GM23338 (cell line): ENCODE measurements at regions not wholly inside any gene's neighbourhood (a gene's known extent, or its start where the extent isn't known, plus 50 kb on each side); places are given as distances from the start of the nearest gene placed in this dataset.

Source experiments
- ATAC-seq: fragments of 200-7000 bp; cut with Tn5 transposase; 3 replicates; pipeline ENCODE4 v1.9.1; 2020
- DNase-seq: peaks from one replicate; pipeline ENCODE4 v3.0.0-alpha.2; 2015; ENCODE audit warnings: low spot score
- H2AFZ ChIP-seq: fragments of 200-600 bp; sonication (generic); 2 replicates; pipeline ENCODE4 v1.8.0; 2016; ENCODE audit warnings: antibody characterized with exemption, mild to moderate bottlenecking, moderate library complexity
- H3F3A ChIP-seq: fragments of 200-600 bp; sonication (generic); replicated peaks from 2 replicates; pipeline ENCODE4 v1.8.0; 2017; ENCODE audit warnings: antibody characterized with exemption, mixed run types, low read depth
- H3K27ac ChIP-seq: fragments of 200-600 bp; sonication (generic); 2 replicates; pipeline ENCODE4 v1.6.1; 2016; ENCODE audit warnings: low read depth
- H3K27me3 ChIP-seq: fragments of 200-600 bp; sonication (generic); 2 replicates; pipeline ENCODE4 v1.8.0; 2016; ENCODE audit warnings: mild to moderate bottlenecking, mixed run types, moderate library complexity; ENCODE audit not compliant: insufficient read depth
- H3K36me3 ChIP-seq: fragments of 200-600 bp; sonication (generic); 2 replicates; pipeline ENCODE4 v1.8.0; 2016; ENCODE audit warnings: mild to moderate bottlenecking; ENCODE audit not compliant: insufficient read depth
- H3K4me1 ChIP-seq: fragments of 200-600 bp; sonication (generic); 2 replicates; pipeline ENCODE4 v1.8.0; 2016; ENCODE audit warnings: mild to moderate bottlenecking, moderate library complexity; ENCODE audit not compliant: insufficient read depth
- H3K4me2 ChIP-seq: fragments of 200-600 bp; sonication (generic); 2 replicates; pipeline ENCODE4 v1.7.1; 2017; ENCODE audit warnings: mixed run types
- H3K4me3 ChIP-seq: fragments of 200-600 bp; sonication (generic); 2 replicates; pipeline ENCODE4 v1.6.1; 2016; ENCODE audit warnings: mixed run types
- H3K79me2 ChIP-seq: fragments of 200-600 bp; sonication (generic); replicated peaks from 2 replicates; pipeline ENCODE4 v1.8.0; 2017; ENCODE audit warnings: mild to moderate bottlenecking; ENCODE audit not compliant: insufficient read depth
- H3K9me2 ChIP-seq: fragments of 200-600 bp; sonication (generic); 2 replicates; pipeline ENCODE4 v1.8.0; 2017; ENCODE audit not compliant: insufficient read depth
- H4K20me1 ChIP-seq: fragments of 200-600 bp; sonication (generic); replicated peaks from 2 replicates; pipeline ENCODE4 v1.8.0; 2017; ENCODE audit warnings: mild to moderate bottlenecking; ENCODE audit not compliant: insufficient read depth
- H3K27ac Mint-ChIP-seq: 2 replicates; pipeline ENCODE4 v1.8.0; 2020; ENCODE audit warnings: inconsistent platforms, mild to moderate bottlenecking, moderate library complexity, mixed read lengths
- H3K27me3 Mint-ChIP-seq: 3 replicates; pipeline ENCODE4 v1.8.0; 2022; ENCODE audit warnings: low read depth, mild to moderate bottlenecking, moderate library complexity, mixed read lengths, inconsistent platforms; ENCODE audit not compliant: insufficient read depth, poor library complexity
- H3K36me3 Mint-ChIP-seq: 3 replicates; pipeline ENCODE4 v1.8.0; 2021; ENCODE audit warnings: low read depth, mild to moderate bottlenecking, inconsistent platforms, moderate library complexity, mixed read lengths
- H3K4me1 Mint-ChIP-seq: 3 replicates; pipeline ENCODE4 v1.8.0; 2020; ENCODE audit warnings: mild to moderate bottlenecking, inconsistent platforms, mixed read lengths
- H3K4me3 Mint-ChIP-seq: 3 replicates; pipeline ENCODE4 v1.8.0; 2021; ENCODE audit warnings: moderate library complexity, mild to moderate bottlenecking, inconsistent platforms, mixed read lengths
- H3K9me3 Mint-ChIP-seq: 3 replicates; pipeline ENCODE4 v1.8.0; 2020; ENCODE audit warnings: moderate library complexity, mild to moderate bottlenecking, inconsistent platforms, mixed read lengths
- CREB1 ChIP-seq: fragments of 250-450 bp; sonication (Bioruptor Pico); IDR thresholded peaks from 2 replicates; pipeline ENCODE4 v1.5.0; 2020; ENCODE audit warnings: low read depth, mild to moderate bottlenecking, moderate library complexity
- CTCF ChIP-seq, 2 experiments: fragments of 200-600 bp in 1 of 2; sonication (generic) in 1 of 2; conservative IDR thresholded peaks; 2 replicates each; pipeline versions ENCODE4 v1.5.1 to v1.6.1; 2016 to 2017; ENCODE audit warnings: antibody characterized with exemption in 2 of 2, low read depth in 2 of 2, mild to moderate bottlenecking in 2 of 2, moderate library complexity in 1 of 2
- EZH2 ChIP-seq: fragments of 200-600 bp; sonication (generic); IDR thresholded peaks from one replicate; pipeline ENCODE4 v1.8.0; 2017; ENCODE audit warnings: antibody characterized with exemption, mild to moderate bottlenecking, low read depth; ENCODE audit not compliant: unreplicated experiment
- EZH2phosphoT487 ChIP-seq: fragments of 200-600 bp; sonication (generic); IDR thresholded peaks from one replicate; pipeline ENCODE4 v1.8.1; 2018; ENCODE audit warnings: antibody characterized with exemption; ENCODE audit not compliant: unreplicated experiment
- JUNB ChIP-seq: IDR thresholded peaks from one replicate; pipeline ENCODE4 v1.6.1; 2016; ENCODE audit warnings: antibody characterized with exemption; ENCODE audit not compliant: unreplicated experiment
- NANOG ChIP-seq: IDR thresholded peaks from 2 replicates; pipeline ENCODE4 v1.6.1; 2016; ENCODE audit warnings: antibody characterized with exemption, borderline replicate concordance
- POLR2AphosphoS5 ChIP-seq: IDR thresholded peaks from 2 replicates; pipeline ENCODE4 v1.6.1; 2016; ENCODE audit warnings: antibody characterized with exemption, low read depth
- STAT1 ChIP-seq: IDR thresholded peaks from one replicate; pipeline ENCODE4 v1.6.1; 2016; ENCODE audit warnings: antibody characterized with exemption; ENCODE audit not compliant: unreplicated experiment
- ZNF114 ChIP-seq: fragments of 250-450 bp; sonication (Bioruptor Pico); IDR thresholded peaks from 2 replicates; pipeline ENCODE4 v1.5.0; 2020; ENCODE audit warnings: mild to moderate bottlenecking, moderate library complexity
- ZNF331 ChIP-seq: fragments of 250-450 bp; sonication (Bioruptor Pico); IDR thresholded peaks from 2 replicates; pipeline ENCODE4 v1.5.0; 2020; ENCODE audit warnings: low read depth, mild to moderate bottlenecking, moderate library complexity
- TF ChIP-seq, protein P1 (sequence below): IDR thresholded peaks from one replicate; pipeline ENCODE4 v1.6.1; 2018; ENCODE audit warnings: antibody characterized with exemption; ENCODE audit not compliant: unreplicated experiment
- TF ChIP-seq, protein P2 (sequence below): IDR thresholded peaks from 2 replicates; pipeline ENCODE4 v1.6.1; 2016; ENCODE audit warnings: antibody characterized with exemption
- TF ChIP-seq, protein P3 (sequence below): fragments of 250-450 bp; sonication (Bioruptor Pico); IDR thresholded peaks from 2 replicates; pipeline ENCODE4 v1.5.0; 2020; ENCODE audit warnings: mild to moderate bottlenecking, moderate library complexity

- H2AFZ ChIP-seq: no peak overlapping the region
- H3K27ac Mint-ChIP-seq: no peak overlapping the region
Measured at GRCh38 chr1:235045034-235045690, 83.5 kb downstream of the TOMM20 start.

More at GRCh38 chr1:235045034-235045690, 83.5 kb downstream of the TOMM20 start:
- no peak for TF ChIP-seq POLR2AphosphoS5
- TF ChIP-seq JUNB: no peak
- TF ChIP-seq ZNF114 (CRISPR knock-in tag): no peak
- TF ChIP-seq, protein P1, sequence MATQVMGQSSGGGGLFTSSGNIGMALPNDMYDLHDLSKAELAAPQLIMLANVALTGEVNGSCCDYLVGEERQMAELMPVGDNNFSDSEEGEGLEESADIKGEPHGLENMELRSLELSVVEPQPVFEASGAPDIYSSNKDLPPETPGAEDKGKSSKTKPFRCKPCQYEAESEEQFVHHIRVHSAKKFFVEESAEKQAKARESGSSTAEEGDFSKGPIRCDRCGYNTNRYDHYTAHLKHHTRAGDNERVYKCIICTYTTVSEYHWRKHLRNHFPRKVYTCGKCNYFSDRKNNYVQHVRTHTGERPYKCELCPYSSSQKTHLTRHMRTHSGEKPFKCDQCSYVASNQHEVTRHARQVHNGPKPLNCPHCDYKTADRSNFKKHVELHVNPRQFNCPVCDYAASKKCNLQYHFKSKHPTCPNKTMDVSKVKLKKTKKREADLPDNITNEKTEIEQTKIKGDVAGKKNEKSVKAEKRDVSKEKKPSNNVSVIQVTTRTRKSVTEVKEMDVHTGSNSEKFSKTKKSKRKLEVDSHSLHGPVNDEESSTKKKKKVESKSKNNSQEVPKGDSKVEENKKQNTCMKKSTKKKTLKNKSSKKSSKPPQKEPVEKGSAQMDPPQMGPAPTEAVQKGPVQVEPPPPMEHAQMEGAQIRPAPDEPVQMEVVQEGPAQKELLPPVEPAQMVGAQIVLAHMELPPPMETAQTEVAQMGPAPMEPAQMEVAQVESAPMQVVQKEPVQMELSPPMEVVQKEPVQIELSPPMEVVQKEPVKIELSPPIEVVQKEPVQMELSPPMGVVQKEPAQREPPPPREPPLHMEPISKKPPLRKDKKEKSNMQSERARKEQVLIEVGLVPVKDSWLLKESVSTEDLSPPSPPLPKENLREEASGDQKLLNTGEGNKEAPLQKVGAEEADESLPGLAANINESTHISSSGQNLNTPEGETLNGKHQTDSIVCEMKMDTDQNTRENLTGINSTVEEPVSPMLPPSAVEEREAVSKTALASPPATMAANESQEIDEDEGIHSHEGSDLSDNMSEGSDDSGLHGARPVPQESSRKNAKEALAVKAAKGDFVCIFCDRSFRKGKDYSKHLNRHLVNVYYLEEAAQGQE: no peak
- no peak for TF ChIP-seq CREB1 (CRISPR knock-in tag)
- TF ChIP-seq NANOG: no peak
- no peak for TF ChIP-seq STAT1
- no peak for TF ChIP-seq EZH2phosphoT487
- TF ChIP-seq CTCF (conservative IDR thresholded peaks at IDR 0.05; ENCODE audit: low read depth in 2 of 2): no peak
- TF ChIP-seq, protein P2, sequence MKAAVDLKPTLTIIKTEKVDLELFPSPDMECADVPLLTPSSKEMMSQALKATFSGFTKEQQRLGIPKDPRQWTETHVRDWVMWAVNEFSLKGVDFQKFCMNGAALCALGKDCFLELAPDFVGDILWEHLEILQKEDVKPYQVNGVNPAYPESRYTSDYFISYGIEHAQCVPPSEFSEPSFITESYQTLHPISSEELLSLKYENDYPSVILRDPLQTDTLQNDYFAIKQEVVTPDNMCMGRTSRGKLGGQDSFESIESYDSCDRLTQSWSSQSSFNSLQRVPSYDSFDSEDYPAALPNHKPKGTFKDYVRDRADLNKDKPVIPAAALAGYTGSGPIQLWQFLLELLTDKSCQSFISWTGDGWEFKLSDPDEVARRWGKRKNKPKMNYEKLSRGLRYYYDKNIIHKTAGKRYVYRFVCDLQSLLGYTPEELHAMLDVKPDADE: no peak
- TF ChIP-seq EZH2: no peak
- no peak for TF ChIP-seq ZNF331
- TF ChIP-seq, protein P3, sequence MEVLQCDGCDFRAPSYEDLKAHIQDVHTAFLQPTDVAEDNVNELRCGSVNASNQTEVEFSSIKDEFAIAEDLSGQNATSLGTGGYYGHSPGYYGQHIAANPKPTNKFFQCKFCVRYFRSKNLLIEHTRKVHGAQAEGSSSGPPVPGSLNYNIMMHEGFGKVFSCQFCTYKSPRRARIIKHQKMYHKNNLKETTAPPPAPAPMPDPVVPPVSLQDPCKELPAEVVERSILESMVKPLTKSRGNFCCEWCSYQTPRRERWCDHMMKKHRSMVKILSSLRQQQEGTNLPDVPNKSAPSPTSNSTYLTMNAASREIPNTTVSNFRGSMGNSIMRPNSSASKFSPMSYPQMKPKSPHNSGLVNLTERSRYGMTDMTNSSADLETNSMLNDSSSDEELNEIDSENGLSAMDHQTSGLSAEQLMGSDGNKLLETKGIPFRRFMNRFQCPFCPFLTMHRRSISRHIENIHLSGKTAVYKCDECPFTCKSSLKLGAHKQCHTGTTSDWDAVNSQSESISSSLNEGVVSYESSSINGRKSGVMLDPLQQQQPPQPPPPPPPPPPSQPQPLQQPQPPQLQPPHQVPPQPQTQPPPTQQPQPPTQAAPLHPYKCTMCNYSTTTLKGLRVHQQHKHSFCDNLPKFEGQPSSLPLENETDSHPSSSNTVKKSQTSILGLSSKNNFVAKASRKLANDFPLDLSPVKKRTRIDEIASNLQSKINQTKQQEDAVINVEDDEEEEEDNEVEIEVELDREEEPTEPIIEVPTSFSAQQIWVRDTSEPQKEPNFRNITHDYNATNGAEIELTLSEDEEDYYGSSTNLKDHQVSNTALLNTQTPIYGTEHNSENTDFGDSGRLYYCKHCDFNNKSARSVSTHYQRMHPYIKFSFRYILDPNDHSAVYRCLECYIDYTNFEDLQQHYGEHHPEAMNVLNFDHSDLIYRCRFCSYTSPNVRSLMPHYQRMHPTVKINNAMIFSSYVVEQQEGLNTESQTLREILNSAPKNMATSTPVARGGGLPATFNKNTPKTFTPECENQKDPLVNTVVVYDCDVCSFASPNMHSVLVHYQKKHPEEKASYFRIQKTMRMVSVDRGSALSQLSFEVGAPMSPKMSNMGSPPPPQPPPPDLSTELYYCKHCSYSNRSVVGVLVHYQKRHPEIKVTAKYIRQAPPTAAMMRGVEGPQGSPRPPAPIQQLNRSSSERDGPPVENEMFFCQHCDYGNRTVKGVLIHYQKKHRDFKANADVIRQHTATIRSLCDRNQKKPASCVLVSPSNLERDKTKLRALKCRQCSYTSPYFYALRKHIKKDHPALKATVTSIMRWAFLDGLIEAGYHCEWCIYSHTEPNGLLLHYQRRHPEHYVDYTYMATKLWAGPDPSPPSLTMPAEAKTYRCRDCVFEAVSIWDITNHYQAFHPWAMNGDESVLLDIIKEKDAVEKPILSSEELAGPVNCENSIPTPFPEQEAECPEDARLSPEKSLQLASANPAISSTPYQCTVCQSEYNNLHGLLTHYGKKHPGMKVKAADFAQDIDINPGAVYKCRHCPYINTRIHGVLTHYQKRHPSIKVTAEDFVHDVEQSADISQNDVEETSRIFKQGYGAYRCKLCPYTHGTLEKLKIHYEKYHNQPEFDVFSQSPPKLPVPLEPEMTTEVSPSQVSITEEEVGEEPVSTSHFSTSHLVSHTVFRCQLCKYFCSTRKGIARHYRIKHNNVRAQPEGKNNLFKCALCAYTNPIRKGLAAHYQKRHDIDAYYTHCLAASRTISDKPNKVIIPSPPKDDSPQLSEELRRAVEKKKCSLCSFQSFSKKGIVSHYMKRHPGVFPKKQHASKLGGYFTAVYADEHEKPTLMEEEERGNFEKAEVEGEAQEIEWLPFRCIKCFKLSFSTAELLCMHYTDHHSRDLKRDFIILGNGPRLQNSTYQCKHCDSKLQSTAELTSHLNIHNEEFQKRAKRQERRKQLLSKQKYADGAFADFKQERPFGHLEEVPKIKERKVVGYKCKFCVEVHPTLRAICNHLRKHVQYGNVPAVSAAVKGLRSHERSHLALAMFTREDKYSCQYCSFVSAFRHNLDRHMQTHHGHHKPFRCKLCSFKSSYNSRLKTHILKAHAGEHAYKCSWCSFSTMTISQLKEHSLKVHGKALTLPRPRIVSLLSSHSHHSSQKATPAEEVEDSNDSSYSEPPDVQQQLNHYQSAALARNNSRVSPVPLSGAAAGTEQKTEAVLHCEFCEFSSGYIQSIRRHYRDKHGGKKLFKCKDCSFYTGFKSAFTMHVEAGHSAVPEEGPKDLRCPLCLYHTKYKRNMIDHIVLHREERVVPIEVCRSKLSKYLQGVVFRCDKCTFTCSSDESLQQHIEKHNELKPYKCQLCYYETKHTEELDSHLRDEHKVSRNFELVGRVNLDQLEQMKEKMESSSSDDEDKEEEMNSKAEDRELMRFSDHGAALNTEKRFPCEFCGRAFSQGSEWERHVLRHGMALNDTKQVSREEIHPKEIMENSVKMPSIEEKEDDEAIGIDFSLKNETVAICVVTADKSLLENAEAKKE: no peak
- H3K36me3 Mint-ChIP-seq: no peaks in the 10 kb centered on the region
- H3K27me3 Mint-ChIP-seq: peaks cover 2% of the 10 kb centered on the region
- Histone ChIP-seq H3K79me2 (no peaks in the 10 kb centered on the region), H4K20me1 (no peaks in the 10 kb centered on the region), H3K9me2 (no peaks in the 10 kb centered on the region), H3K4me1 (no peaks in the 10 kb centered on the region), H3K4me3 (no peak overlapping the region), H3K27me3 (no peaks in the 10 kb centered on the region), H3K27ac (no peak overlapping the region), H3F3A (no peaks in the 10 kb centered on the region), H3K36me3 (no peaks in the 10 kb centered on the region), H3K4me2 (no peak overlapping the region)
- DNase-seq: no peak
- no peaks in the 10 kb centered on the region; the same call in 2 of the 3 replicates for H3K4me1 Mint-ChIP-seq
- peaks cover 4% of the 10 kb centered on the region; the same call in 2 of the 3 replicates for H3K9me3 Mint-ChIP-seq
- no peak overlapping the region for H3K4me3 Mint-ChIP-seq
- ATAC-seq: no peak
